Cerebellar nuclear complex (tissue), 1 donor: ENCODE measurements at regions not wholly inside any gene's neighbourhood (a gene's known extent, or its start where the extent isn't known, plus 50 kb on each side); places are given as distances from the start of the nearest gene placed in this dataset.
"Not testable (repeated sequence)": the region's sequence is repeated elsewhere in the genome, so short reads cannot be mapped to it uniquely, and the experiment has no call there.

Experiments used
- DNase-seq, 2 experiments: peaks; one replicate each; lab custom pipeline; 2025; lab: John Stamatoyannopoulos, UW

GRCh38 chr10:52540479-52540984 is 226.5 kb downstream of the DKK1 start:
- DNase-seq: no peak

DNA sequence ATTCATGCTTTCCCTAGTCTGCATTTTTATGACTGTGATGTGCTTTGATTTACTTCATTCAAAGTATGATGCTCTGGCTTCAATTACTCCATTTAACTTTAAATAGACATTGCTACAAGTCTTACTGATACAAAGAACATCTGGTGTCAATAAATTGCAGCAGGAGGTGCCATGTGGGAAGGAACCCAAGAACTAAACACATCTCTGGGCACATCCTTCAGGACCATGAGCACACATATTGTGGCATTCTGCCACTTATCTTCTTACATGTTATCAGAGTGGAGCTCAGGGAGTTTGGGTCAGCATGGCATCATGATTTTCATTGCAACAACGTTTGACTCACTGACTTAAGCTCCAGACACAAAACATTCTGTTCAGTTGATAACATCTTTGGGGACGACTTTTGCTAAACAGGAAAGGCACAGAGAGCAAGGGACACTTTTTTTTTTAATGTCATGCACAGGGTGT is 227.0 kb downstream of the DKK1 start:
- DNase-seq: no peak

DNA sequence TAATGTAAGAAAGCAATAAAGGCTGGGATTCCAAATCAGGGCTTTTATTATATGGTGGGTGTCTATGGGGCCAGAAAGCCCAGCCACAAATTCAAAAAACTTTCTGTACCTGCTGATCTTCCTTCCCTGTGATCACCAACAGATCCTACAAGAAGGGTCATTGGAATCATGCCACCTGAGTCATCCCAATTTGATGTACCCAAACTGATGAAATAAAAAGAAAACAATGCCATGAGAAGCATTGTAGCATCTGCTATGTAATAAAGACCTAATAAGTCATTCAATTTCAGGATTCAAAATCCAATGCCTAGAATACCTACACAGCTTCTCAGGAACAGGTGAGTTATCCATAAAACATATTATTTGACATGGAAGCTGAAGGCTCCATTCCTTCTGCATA is 228.8 kb downstream of the DKK1 start:
- no peak for DNase-seq

DNA sequence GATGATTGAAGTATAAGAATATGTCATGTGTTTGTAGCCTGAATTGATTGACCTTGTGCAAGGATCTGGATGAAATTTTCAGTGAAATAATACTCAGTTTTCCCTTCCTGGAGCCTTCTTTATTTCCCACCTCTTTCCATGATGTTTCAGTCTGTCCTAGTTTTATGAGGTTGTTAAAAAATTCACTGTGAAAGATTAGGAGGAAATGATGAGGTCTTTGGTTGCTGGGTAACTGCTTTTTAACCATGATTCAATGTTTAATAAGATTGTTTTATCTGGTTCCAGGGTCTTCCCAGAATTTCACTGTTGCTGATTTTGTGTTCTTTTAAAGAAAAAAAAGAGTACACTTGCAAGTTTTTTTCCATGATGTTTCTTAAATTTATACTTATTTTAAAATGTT is 221.5 kb downstream of the MBL2 start:
- DNase-seq: no peak

DNA sequence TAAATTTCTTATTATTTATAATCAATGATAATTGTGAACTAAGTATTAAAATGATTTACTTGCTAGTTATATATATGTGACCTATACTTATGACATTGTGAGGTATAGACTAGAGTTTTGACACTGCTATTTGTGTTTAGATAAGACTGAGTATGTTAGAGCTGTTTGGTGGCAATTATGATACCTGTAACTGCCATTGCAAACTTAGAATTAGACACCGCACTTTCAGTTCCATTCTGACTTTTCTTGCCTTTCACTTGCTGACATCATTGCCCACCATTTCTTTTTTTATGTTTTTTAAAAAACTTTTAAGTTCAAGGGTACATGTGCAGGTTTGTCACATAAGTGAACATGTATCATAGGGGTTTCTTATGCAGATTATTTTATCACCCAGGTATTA is 214.5 kb downstream of the MBL2 start:
- DNase-seq: no peak

DNA sequence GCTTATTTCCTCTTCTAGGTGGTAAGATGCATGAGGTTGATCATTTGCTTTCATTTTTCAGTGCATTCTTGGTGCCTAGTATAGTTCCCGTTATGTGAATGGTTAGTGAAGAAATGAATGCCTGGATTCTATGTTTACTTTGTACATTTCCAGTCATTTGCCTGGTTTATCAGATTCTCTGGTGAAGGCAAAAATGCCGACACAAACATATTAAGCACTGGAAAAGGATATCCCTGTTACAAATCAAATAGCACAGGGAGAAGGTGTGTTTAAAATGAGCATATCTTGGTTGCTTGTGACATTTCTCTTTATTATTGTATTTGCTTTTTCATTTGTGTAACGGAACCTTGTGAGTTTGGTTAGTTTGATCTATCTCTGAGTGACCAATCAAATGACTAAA is 211.3 kb downstream of the MBL2 start:
- DNase-seq: no peak

GRCh38 chr10:52563360-52563759 is 209.2 kb downstream of the MBL2 start:
- no peak for DNase-seq

DNA sequence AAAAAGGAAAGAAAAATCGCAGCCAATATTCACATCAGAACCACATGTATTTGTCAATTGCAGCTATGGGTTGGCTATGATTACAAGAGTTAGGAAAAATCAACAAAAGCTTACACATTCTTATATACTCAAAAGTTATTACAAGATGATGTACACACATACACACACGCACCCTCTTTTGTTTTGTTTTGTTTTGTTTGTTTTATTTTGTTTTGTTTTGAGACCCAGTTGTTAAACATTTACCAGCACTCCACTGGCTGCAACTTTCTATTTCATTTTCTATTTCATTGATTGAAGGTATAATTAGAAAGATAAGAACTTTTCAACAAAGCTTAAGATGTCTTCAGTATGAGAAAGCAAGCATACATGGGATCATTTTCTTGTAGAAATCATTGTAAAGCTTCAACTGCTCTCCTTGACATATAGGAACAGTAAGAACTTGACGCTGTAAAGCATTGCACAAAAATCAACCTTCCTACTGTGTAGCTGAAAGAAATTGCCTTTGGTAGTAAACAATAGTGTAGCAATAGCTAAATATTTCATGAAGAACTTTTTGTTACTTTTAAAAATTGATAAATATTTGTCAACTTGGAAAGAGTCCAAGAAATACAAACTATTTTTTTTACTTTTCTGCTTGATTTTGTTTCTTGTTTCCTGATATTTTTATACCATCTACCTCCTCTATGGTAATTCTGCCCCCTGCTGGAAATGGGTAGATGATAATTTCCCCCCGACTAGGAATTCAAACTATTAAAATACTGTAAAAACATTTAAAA is 205.9 kb downstream of the MBL2 start:
- no peak for DNase-seq

DNA sequence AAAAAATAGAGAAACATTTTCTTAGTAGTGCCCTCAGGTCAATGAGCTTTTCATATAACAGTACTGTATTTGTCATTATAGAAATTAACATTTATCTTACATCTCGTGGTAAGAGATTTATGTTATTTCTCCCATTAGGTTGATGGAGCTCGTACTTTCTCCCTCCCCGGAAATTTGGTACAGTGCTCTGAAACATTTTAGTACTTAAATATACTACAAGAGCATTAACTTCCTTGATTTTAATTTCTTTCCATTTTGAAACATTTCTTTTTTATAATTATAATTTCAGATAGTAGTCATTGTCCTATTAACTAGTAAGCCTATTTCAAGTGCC is 205.4 kb downstream of the MBL2 start:
- no peak for DNase-seq

- DNase-seq: no peak
Observed at GRCh38 chr10:52568309-52568708, 204.3 kb downstream of the MBL2 start.

GRCh38 chr10:52570490-52570889 is 202.1 kb downstream of the MBL2 start:
- no peak for DNase-seq

DNA sequence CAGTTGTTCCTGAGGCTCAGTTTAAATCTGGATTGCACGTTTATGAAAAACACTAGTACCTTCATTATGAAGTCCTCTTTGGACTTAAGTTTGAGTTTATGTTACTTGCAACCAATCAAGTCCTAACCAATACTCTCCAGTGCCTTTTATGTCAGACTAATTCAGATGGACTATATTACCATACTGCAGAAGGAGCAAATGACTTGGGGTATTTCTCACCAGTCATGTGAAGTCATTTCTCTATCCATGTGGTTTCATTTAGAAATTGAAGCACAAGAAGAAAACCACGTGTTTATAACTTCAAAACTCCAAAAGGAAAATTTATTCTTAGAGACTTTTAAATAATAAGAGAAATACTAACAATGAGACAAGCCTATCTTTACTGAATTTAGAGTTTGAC is 201.6 kb downstream of the MBL2 start:
- no peak for DNase-seq

DNA sequence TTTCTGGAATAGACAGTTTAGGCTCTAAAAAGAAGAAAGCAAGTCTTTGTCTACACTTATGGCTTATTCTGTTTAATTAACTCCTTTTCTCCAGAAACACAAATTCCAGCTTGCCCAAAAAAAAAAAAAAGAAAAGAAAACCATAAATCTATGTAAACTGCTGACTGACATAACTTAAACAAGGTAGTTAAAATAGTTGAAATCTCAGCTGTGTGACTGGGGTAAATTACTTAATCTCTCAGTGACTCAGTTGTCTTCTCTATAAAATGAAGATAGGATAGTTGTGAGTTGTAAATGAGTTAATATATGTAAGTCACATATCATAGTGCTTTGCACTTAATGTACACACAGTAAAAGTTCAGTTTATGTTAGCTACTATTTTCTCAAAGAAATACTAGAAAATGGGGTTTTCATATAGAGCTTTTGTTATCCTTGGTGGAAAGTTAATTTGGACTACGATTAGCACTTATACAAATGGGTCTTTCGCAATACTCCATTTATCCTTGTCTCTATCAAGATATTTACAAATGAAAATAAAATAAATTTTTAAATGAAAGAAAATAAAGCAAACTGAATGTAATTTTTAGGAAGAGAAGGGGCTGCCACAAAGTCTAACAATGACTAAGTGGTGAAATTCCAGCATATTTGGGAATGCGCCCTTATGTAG is 200.9 kb downstream of the MBL2 start:
- DNase-seq: no peak

GRCh38 chr10:52573347-52573746 is 199.2 kb downstream of the MBL2 start:
- DNase-seq: no peak

GRCh38 chr10:52574697-52575096 is 197.9 kb downstream of the MBL2 start:
- no peak for DNase-seq

- no peak for DNase-seq
Observed at GRCh38 chr10:52577047-52577446, 195.5 kb downstream of the MBL2 start.

DNA sequence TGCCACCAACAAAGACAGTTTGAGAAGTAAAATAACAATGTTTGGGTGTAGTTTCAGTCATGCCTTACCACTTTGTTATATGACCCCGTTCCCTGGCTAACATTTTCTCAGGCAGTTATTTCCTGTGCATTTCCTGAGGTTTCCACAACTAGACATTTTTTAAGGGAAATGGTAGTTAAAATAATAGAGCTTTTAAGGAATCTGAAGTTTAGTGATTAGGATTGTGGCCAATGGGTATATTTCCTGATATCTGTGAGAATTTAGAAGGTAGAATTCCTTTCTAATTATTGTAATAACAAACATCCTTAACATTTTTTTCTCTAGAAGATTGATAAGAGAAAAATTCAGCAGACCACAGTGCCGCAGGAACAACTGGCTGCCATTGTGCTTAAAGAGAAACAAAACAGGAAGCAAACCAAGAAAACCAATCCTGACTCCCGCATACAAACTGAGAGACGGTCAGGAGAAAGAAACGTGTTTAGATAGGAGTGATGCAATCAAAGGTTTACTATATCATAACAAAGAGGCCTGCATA is 193.6 kb downstream of the MBL2 start:
- DNase-seq: no peak

- not testable (repeated sequence) for DNase-seq
Observed at GRCh38 chr10:52581636-52582035, 190.9 kb downstream of the MBL2 start.

DNA sequence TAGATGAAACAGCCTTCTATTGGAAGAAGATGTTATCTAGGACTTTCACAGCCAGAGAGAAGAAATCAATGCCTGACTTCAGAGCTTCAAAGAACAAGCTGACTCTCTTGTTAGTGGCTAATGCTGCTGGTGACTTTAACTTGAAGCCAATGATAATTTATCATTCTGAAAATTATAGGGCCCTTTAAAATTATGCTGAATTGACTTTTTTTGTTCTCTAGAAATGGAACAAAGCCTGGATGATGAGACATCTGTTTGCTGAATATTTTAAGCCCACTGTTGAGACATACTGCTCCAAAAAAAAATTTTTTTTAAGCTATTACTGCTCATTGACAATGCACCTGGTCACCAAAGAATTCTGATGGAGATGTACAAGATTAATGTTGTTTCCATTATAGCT is 189.2 kb downstream of the MBL2 start:
- no peak for DNase-seq

DNA sequence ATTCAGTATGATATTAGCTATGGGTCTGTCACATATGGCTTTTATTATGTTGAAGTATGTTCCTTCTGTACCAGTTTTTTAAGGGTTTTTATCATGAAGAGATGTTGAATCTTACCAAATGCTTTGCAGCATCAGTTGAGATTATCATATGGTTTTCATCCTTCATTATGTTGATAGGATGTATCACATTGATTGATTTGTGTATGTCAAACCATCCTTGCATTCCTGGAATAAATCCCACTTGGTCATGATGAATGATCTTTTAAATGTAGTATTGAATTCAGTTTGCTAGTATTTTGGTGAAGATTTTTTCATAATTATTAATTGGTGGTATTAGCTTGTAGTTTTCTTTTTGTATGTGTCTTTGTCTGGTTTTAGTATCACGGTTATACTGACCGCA is 185.9 kb downstream of the MBL2 start:
- DNase-seq: no peak

DNA sequence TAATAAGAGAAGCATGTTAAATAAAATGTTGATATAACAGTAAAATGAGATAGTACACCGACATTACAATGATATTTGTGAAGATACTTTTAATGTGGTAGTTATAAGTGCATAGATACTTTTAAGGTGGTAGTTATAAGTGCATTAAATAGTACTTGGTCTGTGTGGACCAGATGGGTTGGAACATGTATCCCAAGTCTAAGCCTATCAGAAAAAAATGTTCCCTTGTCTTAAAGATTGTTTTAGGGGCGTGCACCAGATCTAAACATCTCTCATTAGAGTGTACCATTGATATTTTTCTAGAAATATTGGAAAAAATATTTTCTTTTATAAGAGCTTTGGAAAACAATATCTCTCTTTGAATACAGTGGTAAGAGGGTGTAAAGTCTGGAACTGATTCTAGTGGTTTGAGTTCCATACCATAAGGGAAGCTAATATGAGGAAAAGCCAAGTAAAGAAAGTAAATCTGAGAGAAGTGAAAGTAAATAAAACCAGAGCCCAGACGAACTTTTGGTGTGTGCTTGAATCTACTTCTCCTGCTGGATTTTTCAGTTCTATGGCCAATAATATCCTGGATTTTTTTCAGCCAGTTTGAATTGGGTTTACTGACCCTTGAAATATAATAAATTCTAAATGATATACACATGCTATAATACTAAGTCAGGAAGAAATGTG is 175.3 kb downstream of the MBL2 start:
- no peak for DNase-seq

DNA sequence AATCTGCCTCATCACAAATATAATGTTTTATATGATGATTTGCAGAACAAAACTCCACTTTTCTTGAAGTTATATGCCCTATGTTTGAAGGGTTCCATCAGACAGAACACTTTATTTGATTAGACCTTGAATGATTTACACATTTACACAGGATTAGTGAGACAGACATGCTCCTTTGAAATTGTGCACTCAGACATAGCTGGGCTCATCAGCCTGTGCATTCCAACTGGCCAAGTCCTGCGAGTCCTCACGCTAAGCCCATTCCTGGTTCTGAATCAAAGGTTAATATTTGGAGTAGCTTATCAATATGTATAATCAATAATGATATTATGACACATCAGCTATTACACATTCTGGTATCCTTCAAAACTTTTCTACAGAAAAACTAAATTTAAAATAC is 173.6 kb downstream of the MBL2 start:
- no peak for DNase-seq
